Neutrophil (primary cell): ENCODE measurements at regions not wholly inside any gene's neighbourhood (a gene's known extent, or its start where the extent isn't known, plus 50 kb on each side); places are given as distances from the start of the nearest gene placed in this dataset.

Experiments
- H3K27ac ChIP-seq: fragments of 200-600 bp; sonication (generic); 2 replicates; pipeline ENCODE4 v1.5.1; 2016; ENCODE audit warnings: mild to moderate bottlenecking, moderate library complexity
- H3K27me3 ChIP-seq: fragments of 200-600 bp; sonication (generic); 2 replicates; pipeline ENCODE4 v1.6.0; 2016; ENCODE audit warnings: mild to moderate bottlenecking
- H3K36me3 ChIP-seq: fragments of 200-600 bp; sonication (generic); 2 replicates; pipeline ENCODE4 v1.5.1; 2017
- H3K4me1 ChIP-seq, 2 experiments: fragments of 200-600 bp in 1 of 2; sonication (generic) in 1 of 2; 1 replicate in 1 of 2; 2 replicates in 1 of 2; pipeline versions ENCODE4 v1.5.1 to v1.6.1; 2013 to 2016; ENCODE audit warnings: low read depth in 1 of 2, low read length in 1 of 2, mild to moderate bottlenecking in 1 of 2, moderate library complexity in 1 of 2; ENCODE audit not compliant: control insufficient read depth in 1 of 2, insufficient read depth in 1 of 2
- H3K4me3 ChIP-seq, 2 experiments: fragments of 200-600 bp in 1 of 2; sonication (generic) in 1 of 2; 1 replicate in 1 of 2; 2 replicates in 1 of 2; pipeline ENCODE4 v1.5.1; 2013 to 2016; ENCODE audit warnings: low read depth in 1 of 2, low read length in 1 of 2, mild to moderate bottlenecking in 1 of 2, moderate library complexity in 1 of 2
- H3K9me3 ChIP-seq: fragments of 200-600 bp; sonication (generic); 2 replicates; pipeline ENCODE4 v1.5.1; 2016
- CTCF ChIP-seq: fragments of 200-600 bp; sonication (generic); IDR thresholded peaks from 2 replicates; pipeline ENCODE4 v1.5.1; 2016; ENCODE audit warnings: antibody characterized with exemption

- no peak overlapping the region for H3K27ac ChIP-seq
- H3K36me3 ChIP-seq, result no peaks in the 10 kb centered on the region
- TF ChIP-seq CTCF, result no peak
Measured at GRCh38 chr18:40852406-40852805, 1102.6 kb upstream of the PIK3C3 start.

GRCh38 chr18:40851014-40851429 lies 1104.0 kb upstream of the PIK3C3 start:
- Histone ChIP-seq H3K4me1 (no peaks in the 10 kb centered on the region), H3K27me3 (no peaks in the 10 kb centered on the region), H3K4me3 (no peak overlapping the region), H3K27ac (no peak overlapping the region), H3K36me3 (no peaks in the 10 kb centered on the region), H3K9me3 (no peaks in the 10 kb centered on the region)
- TF ChIP-seq CTCF, result no peak

More at GRCh38 chr18:40852406-40852805, 1102.6 kb upstream of the PIK3C3 start:
- Histone ChIP-seq H3K4me1 (no peaks in the 10 kb centered on the region), H3K9me3 (no peaks in the 10 kb centered on the region), H3K4me3 (no peak overlapping the region), H3K27me3 (no peaks in the 10 kb centered on the region)

DNA sequence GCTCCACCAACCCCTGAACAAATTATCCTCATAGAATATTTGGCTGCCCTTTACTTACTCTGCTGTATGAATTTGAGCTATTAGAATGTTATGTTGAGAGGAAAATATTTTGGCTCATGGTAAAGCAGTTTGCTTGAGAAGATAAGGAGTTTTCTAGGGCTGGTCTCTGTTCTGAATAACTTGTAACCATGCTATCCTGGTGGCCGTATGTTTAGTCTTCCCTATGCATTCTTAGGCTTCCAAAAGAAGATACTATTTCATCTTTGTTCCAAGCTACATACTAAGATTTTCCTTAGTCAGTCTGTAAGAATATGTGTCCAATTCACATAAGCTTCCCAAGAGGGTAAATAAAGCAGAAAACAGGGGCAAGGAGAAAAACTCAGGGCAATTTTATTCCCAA lies 1105.1 kb upstream of the PIK3C3 start:
- H3K27ac ChIP-seq, result no peak overlapping the region
- no peak overlapping the region for H3K4me3 ChIP-seq
- no peak for TF ChIP-seq CTCF
- no peaks in the 10 kb centered on the region for H3K36me3 ChIP-seq
- no peaks in the 10 kb centered on the region for H3K4me1 ChIP-seq
- no peaks in the 10 kb centered on the region for H3K9me3 ChIP-seq
- no peaks in the 10 kb centered on the region for H3K27me3 ChIP-seq

DNA sequence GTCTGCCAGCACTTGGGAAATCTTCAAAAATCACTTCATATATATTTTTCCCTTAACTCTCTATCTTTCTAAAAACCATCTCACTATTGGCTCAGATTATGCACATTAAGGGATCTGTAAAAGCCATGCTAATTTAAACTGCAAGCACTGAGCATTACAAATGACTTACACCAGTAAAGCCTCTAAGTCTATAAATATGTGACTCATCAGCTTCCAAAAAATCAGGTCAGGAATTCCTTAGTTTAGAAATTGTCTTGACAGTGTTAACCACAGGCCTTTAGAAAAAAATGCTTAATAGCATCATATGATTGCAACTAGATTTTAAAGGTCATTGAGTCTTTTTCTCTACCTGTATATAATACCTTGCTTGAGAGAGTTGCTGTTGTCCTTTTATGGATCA lies 1113.6 kb upstream of the PIK3C3 start:
- H3K4me1 ChIP-seq, result no peaks in the 10 kb centered on the region
- H3K27ac ChIP-seq, result no peak overlapping the region
- no peaks in the 10 kb centered on the region for H3K27me3 ChIP-seq
- H3K4me3 ChIP-seq, result no peak overlapping the region
- no peak for TF ChIP-seq CTCF
- no peaks in the 10 kb centered on the region for H3K9me3 ChIP-seq
- no peaks in the 10 kb centered on the region for H3K36me3 ChIP-seq

- no peak for TF ChIP-seq CTCF
- no peak overlapping the region for H3K27ac ChIP-seq
- H3K9me3 ChIP-seq, result no peaks in the 10 kb centered on the region
- no peaks in the 10 kb centered on the region for H3K4me1 ChIP-seq
- H3K27me3 ChIP-seq, result no peaks in the 10 kb centered on the region
- no peak overlapping the region for H3K4me3 ChIP-seq
- no peaks in the 10 kb centered on the region for H3K36me3 ChIP-seq
Measured at GRCh38 chr18:40841063-40841462, 1114.0 kb upstream of the PIK3C3 start.

- no peak for TF ChIP-seq CTCF
- H3K27ac ChIP-seq, result no peak overlapping the region
- no peak overlapping the region for H3K4me3 ChIP-seq
- no peaks in the 10 kb centered on the region for H3K36me3 ChIP-seq
- no peaks in the 10 kb centered on the region for H3K9me3 ChIP-seq
- H3K27me3 ChIP-seq, result no peaks in the 10 kb centered on the region
- H3K4me1 ChIP-seq, result no peaks in the 10 kb centered on the region
Measured at GRCh38 chr18:40832362-40832761, 1122.7 kb upstream of the PIK3C3 start.
